H1 (cell line): ENCODE measurements at regions not wholly inside any gene's neighbourhood (a gene's known extent, or its start where the extent isn't known, plus 50 kb on each side); places are given as distances from the start of the nearest gene placed in this dataset.

Source experiments
- CTCF ChIA-PET: fragments of 300-600 bp; sonication (Branson Sonifier 250); formaldehyde crosslinking; loops from one replicate; lab custom pipeline; 2021; ENCODE audit not compliant: partially characterized antibody; lab: Charles Lee
- POLR2A ChIA-PET: fragments of 300-600 bp; sonication (Branson Sonifier 250); formaldehyde crosslinking; loops from one replicate; lab custom pipeline; 2021; ENCODE audit warnings: inconsistent platforms; ENCODE audit not compliant: partially characterized antibody; lab: Charles Lee
- DNase-seq, 2 experiments: peaks; one replicate each; pipeline versions ENCODE4 v3.0.0 to v3.0.0-alpha.2; 2010 to 2022; ENCODE audit warnings: low spot score in 2 of 2, low read depth in 1 of 2, mixed read lengths in 1 of 2
- FAIRE-seq: peaks from 2 replicates; lab custom pipeline; 2011; peaks lifted over from hg19 to GRCh38; lab: Jason Lieb, UNC
- H2AFZ ChIP-seq: 2 replicates; pipeline ENCODE4 v1.8.1; 2012; ENCODE audit warnings: low read length, inconsistent platforms
- H2AK5ac ChIP-seq: 2 replicates; pipeline ENCODE4 v1.6.1; 2013; ENCODE audit warnings: low read depth, low read length
- H2BK120ac ChIP-seq: replicated peaks from 2 replicates; pipeline ENCODE3; 2013; ENCODE audit warnings: low read depth, low read length, inconsistent platforms
- H2BK12ac ChIP-seq: 2 replicates; pipeline ENCODE4 v1.6.1; 2013; ENCODE audit warnings: low read depth, low read length
- H2BK15ac ChIP-seq: 2 replicates; pipeline ENCODE4 v1.6.1; 2013; ENCODE audit warnings: low read length
- H2BK20ac ChIP-seq: 2 replicates; pipeline ENCODE4 v1.6.1; 2013; ENCODE audit warnings: low read length
- H2BK5ac ChIP-seq: 2 replicates; pipeline ENCODE4 v1.6.1; 2013; ENCODE audit warnings: low read depth, low read length
- H3K14ac ChIP-seq: 2 replicates; pipeline ENCODE4 v1.6.1; 2013; ENCODE audit warnings: inconsistent platforms; ENCODE audit not compliant: insufficient read length
- H3K18ac ChIP-seq: 2 replicates; pipeline ENCODE4 v1.6.1; 2013; ENCODE audit warnings: low read length; ENCODE audit errors: extremely low read depth
- H3K23ac ChIP-seq: 2 replicates; pipeline ENCODE4 v1.6.1; 2013; ENCODE audit warnings: inconsistent platforms; ENCODE audit not compliant: insufficient read length
- H3K23me2 ChIP-seq: 2 replicates; pipeline ENCODE4 v1.6.1; 2013; ENCODE audit warnings: low read depth, low read length
- H3K27ac ChIP-seq: 2 replicates; pipeline ENCODE4 v1.6.1; 2011; ENCODE audit warnings: low read depth, low read length, inconsistent platforms
- H3K27me3 ChIP-seq, 4 experiments: replicated peaks in 1 of 4; 1 replicate in 1 of 4; 2 replicates in 3 of 4; pipeline versions ENCODE4 v1.6.1 to v1.8.1; 2011 to 2013; ENCODE audit warnings: low read length in 3 of 4, mild to moderate bottlenecking in 3 of 4, inconsistent platforms in 2 of 4, mixed read lengths in 2 of 4, moderate library complexity in 1 of 4; ENCODE audit not compliant: control insufficient read depth in 3 of 4, insufficient read depth in 3 of 4; ENCODE audit errors: extremely low read depth in 1 of 4
- H3K36me3 ChIP-seq, 4 experiments: 2 replicates each; pipeline versions ENCODE4 v1.6.1 to v1.8.1; 2011 to 2013; ENCODE audit warnings: mild to moderate bottlenecking in 4 of 4, low read length in 3 of 4, moderate library complexity in 2 of 4, control low read depth in 1 of 4, inconsistent platforms in 1 of 4; ENCODE audit not compliant: insufficient read depth in 4 of 4, control insufficient read depth in 2 of 4
- H3K4ac ChIP-seq: replicated peaks from 2 replicates; pipeline ENCODE3; 2013; ENCODE audit warnings: low read length, low read depth, mixed read lengths, inconsistent platforms; ENCODE audit not compliant: insufficient read length
- H3K4me1 ChIP-seq, 4 experiments: replicated peaks in 1 of 4; 1 replicate in 1 of 4; 2 replicates in 3 of 4; pipeline versions ENCODE4 v1.6.1 to v1.8.1; 2011 to 2013; ENCODE audit warnings: low read length in 3 of 4, inconsistent platforms in 2 of 4, mixed read lengths in 1 of 4; ENCODE audit not compliant: insufficient read depth in 4 of 4, control insufficient read depth in 3 of 4
- H3K4me2 ChIP-seq, 2 experiments: 2 replicates each; pipeline versions ENCODE4 v1.6.1 to v1.8.1; 2011 to 2013; ENCODE audit warnings: low read depth in 2 of 2, low read length in 2 of 2, control low read depth in 1 of 2, inconsistent platforms in 1 of 2, mild to moderate bottlenecking in 1 of 2; ENCODE audit not compliant: insufficient read depth in 1 of 2
- H3K4me3 ChIP-seq, 4 experiments: fragments of 200-600, 300-600 bp in 1 of 4; sonication (generic), shearing (Covaris generic), sonication (Bioruptor Twin) in 1 of 4; 2 replicates each; pipeline versions ENCODE4 v1.5.1 to v1.8.1; 2011 to 2016; ENCODE audit warnings: low read length in 4 of 4, low read depth in 3 of 4, control low read depth in 2 of 4, inconsistent platforms in 2 of 4, mild to moderate bottlenecking in 2 of 4, mixed read lengths in 1 of 4, moderate library complexity in 1 of 4; ENCODE audit not compliant: insufficient read depth in 2 of 4; ENCODE audit errors: extremely low read depth in 1 of 4
- H3K56ac ChIP-seq: replicated peaks from 2 replicates; pipeline ENCODE3; 2013; ENCODE audit warnings: low read depth, mild to moderate bottlenecking, mixed read lengths, low read length, inconsistent platforms; ENCODE audit not compliant: insufficient read length
- H3K79me1 ChIP-seq: 2 replicates; pipeline ENCODE4 v1.6.1; 2013; ENCODE audit warnings: low read depth, low read length, control low read depth
- H3K79me2 ChIP-seq, 2 experiments: 2 replicates each; pipeline versions ENCODE4 v1.6.1 to v1.8.1; 2012 to 2013; ENCODE audit warnings: low read length in 2 of 2, mild to moderate bottlenecking in 2 of 2, inconsistent platforms in 1 of 2; ENCODE audit not compliant: insufficient read depth in 2 of 2, control insufficient read depth in 1 of 2
- H3K9ac ChIP-seq, 4 experiments: replicated peaks in 1 of 4; 1 replicate in 1 of 4; 2 replicates in 3 of 4; pipeline versions ENCODE4 v1.6.1 to v1.8.1; 2011 to 2013; ENCODE audit warnings: low read depth in 3 of 4, low read length in 3 of 4, control low read depth in 2 of 4, mild to moderate bottlenecking in 2 of 4, moderate library complexity in 2 of 4, inconsistent platforms in 1 of 4; ENCODE audit errors: extremely low read depth in 1 of 4
- H3K9me3 ChIP-seq, 2 experiments: 2 replicates each; pipeline versions ENCODE4 v1.6.1 to v1.8.1; 2012 to 2013; ENCODE audit warnings: mild to moderate bottlenecking in 2 of 2, moderate library complexity in 2 of 2, control low read depth in 1 of 2, inconsistent platforms in 1 of 2, low read depth in 1 of 2, low read length in 1 of 2, mixed read lengths in 1 of 2; ENCODE audit not compliant: insufficient read depth in 2 of 2
- H4K20me1 ChIP-seq, 2 experiments: replicated peaks in 1 of 2; 2 replicates each; pipeline versions ENCODE3 to v1.8.1; 2011 to 2013; ENCODE audit warnings: inconsistent platforms in 2 of 2, low read length in 2 of 2, mild to moderate bottlenecking in 1 of 2; ENCODE audit not compliant: insufficient read depth in 2 of 2, control insufficient read depth in 1 of 2
- H4K5ac ChIP-seq: 2 replicates; pipeline ENCODE4 v1.6.1; 2013; ENCODE audit warnings: low read length, low read depth, mixed read lengths, inconsistent platforms; ENCODE audit not compliant: insufficient read length
- H4K8ac ChIP-seq: 2 replicates; pipeline ENCODE4 v1.8.0; 2013; ENCODE audit warnings: mild to moderate bottlenecking, moderate library complexity, low read length, inconsistent platforms; ENCODE audit not compliant: insufficient read depth; ENCODE audit errors: extremely low read depth
- H4K91ac ChIP-seq: replicated peaks from 2 replicates; pipeline ENCODE3; 2013; ENCODE audit warnings: low read length, mixed read lengths, inconsistent platforms; ENCODE audit not compliant: insufficient read length
- ASH2L ChIP-seq: fragments of 200-600, 300-600 bp; sonication (generic); IDR thresholded peaks from one replicate; pipeline ENCODE4 v1.7.1; 2017; ENCODE audit warnings: low read length
- CHD2 ChIP-seq: IDR thresholded peaks from 2 replicates; pipeline ENCODE4 v1.6.1; 2012; ENCODE audit warnings: low read length, improper control_type of control experiment
- HDAC6 ChIP-seq: IDR thresholded peaks from one replicate; pipeline ENCODE4 v1.7.1; 2012; ENCODE audit warnings: low read depth, mild to moderate bottlenecking, inconsistent platforms, low read length, moderate library complexity
- PHF8 ChIP-seq: fragments of 200-600 bp; sonication (generic); conservative IDR thresholded peaks from 2 replicates; pipeline ENCODE4 v1.7.1; 2012; ENCODE audit warnings: low read depth, mild to moderate bottlenecking, inconsistent platforms, low read length, moderate library complexity
- TEAD4 ChIP-seq: IDR thresholded peaks from 2 replicates; pipeline ENCODE4 v1.6.1; 2012; ENCODE audit warnings: low read depth, low read length, inconsistent platforms, mixed read lengths
- WGBS, 2 experiments: shearing (Covaris generic) in 1 of 2; methylation state at CpG; one replicate each; pipeline versions ENCODE4 v1.1.6 to v1.1.7; 2013 to 2015; ENCODE audit warnings: low lambda C conversion rate in 2 of 2, mixed read lengths in 2 of 2, inconsistent platforms in 1 of 2, low coverage in 1 of 2, missing lambda C conversion rate in 1 of 2; ENCODE audit not compliant: insufficient replicate concordance in 2 of 2, insufficient coverage in 1 of 2, insufficient read length in 1 of 2; ENCODE audit errors: extremely low coverage in 1 of 2, missing lambda C conversion rate in 1 of 2; 5-methylcytosine and 5-hydroxymethylcytosine counted together
- TF ChIP-seq, protein P1 (sequence below): IDR thresholded peaks from 2 replicates; pipeline ENCODE4 v1.6.1; 2012; ENCODE audit warnings: low read length, inconsistent platforms

GRCh38 chr15:92231461-92231860 lies 162.2 kb upstream of the ST8SIA2 start:
- H3K18ac ChIP-seq = no peak overlapping the region
- ChIA-PET CTCF (no interaction called here), POLR2A (no interaction called here)
- no peaks in the 10 kb centered on the region for H4K20me1 ChIP-seq
- no peak overlapping the region for H3K9ac ChIP-seq
- no peak overlapping the region for H2AFZ ChIP-seq
- H4K91ac ChIP-seq = no peak overlapping the region
- no peak overlapping the region for H3K14ac ChIP-seq
- H2BK20ac ChIP-seq = no peak overlapping the region
- H4K8ac ChIP-seq = no peak overlapping the region
- no peaks in the 10 kb centered on the region for H3K9me3 ChIP-seq
- H2BK12ac ChIP-seq = no peak overlapping the region
- no peaks in the 10 kb centered on the region for H3K79me2 ChIP-seq
- no peak overlapping the region for H2BK120ac ChIP-seq
- no peak overlapping the region for H3K4me3 ChIP-seq
- H3K4ac ChIP-seq = no peak overlapping the region
- no peak overlapping the region for H2BK15ac ChIP-seq
- no peaks in the 10 kb centered on the region; a peak in 1 of 7 replicates for H3K4me1 ChIP-seq
- H3K23me2 ChIP-seq = no peaks in the 10 kb centered on the region
- 71% methylated on average over 4 of the region's 4 CpGs; no CpG with 5 or more reads in 1 of the 2 experiments for WGBS, 2 experiments
- H4K5ac ChIP-seq = no peak overlapping the region
- H3K4me2 ChIP-seq = no peak overlapping the region
- H3K23ac ChIP-seq = no peak overlapping the region
- H3K27me3 ChIP-seq = no peaks in the 10 kb centered on the region
- H3K27ac ChIP-seq = no peak overlapping the region
- no peaks in the 10 kb centered on the region for H3K79me1 ChIP-seq
- H3K36me3 ChIP-seq = no peaks in the 10 kb centered on the region
- no peak for DNase-seq
- no peak overlapping the region for H3K56ac ChIP-seq
- H2BK5ac ChIP-seq = no peak overlapping the region
- no peak for FAIRE-seq
- no peak overlapping the region for H2AK5ac ChIP-seq
- TF ChIP-seq PHF8 = no peak
- no peak for TF ChIP-seq HDAC6
- no peak for TF ChIP-seq ASH2L
- TF ChIP-seq TEAD4 = no peak
- TF ChIP-seq, protein P1, sequence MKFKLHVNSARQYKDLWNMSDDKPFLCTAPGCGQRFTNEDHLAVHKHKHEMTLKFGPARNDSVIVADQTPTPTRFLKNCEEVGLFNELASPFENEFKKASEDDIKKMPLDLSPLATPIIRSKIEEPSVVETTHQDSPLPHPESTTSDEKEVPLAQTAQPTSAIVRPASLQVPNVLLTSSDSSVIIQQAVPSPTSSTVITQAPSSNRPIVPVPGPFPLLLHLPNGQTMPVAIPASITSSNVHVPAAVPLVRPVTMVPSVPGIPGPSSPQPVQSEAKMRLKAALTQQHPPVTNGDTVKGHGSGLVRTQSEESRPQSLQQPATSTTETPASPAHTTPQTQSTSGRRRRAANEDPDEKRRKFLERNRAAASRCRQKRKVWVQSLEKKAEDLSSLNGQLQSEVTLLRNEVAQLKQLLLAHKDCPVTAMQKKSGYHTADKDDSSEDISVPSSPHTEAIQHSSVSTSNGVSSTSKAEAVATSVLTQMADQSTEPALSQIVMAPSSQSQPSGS = no peak
- TF ChIP-seq CHD2 = no peak
